ENCODE measurements at regions not wholly inside any gene's neighbourhood (a gene's known extent, or its start where the extent isn't known, plus 50 kb on each side); places are given as distances from the start of the nearest gene placed in this dataset.

GRCh38 chr12:78290606-78291345, 460.1 kb downstream of the NAV3 start:
- TF ChIP-seq POLR2A (IDR thresholded peaks at IDR 0.05) (no peak), CTCF (IDR thresholded peaks at IDR 0.05) (no peak)

All from thyroid gland (tissue), 4 donors.